ENCODE measurements at regions not wholly inside any gene's neighbourhood (a gene's known extent, or its start where the extent isn't known, plus 50 kb on each side); places are given as distances from the start of the nearest gene placed in this dataset.

- H3K9me3 Mint-ChIP-seq = no peaks in the 10 kb centered on the region
- H3K27ac ChIP-seq (ENCODE audit: insufficient read length, low read depth, low read length) = no peak overlapping the region
- H3K4me1 ChIP-seq (ENCODE audit: insufficient read depth, low read length) = no peaks in the 10 kb centered on the region
- no peak overlapping the region for H3T11ph ChIP-seq (ENCODE audit: low read length)
- peaks cover 18 to 19% of the 10 kb centered on the region in 2 experiments for H3K4me1 Mint-ChIP-seq
- no peak overlapping the region for H3K23ac ChIP-seq (ENCODE audit: insufficient read length, low read depth, low read length)
- no peaks in the 10 kb centered on the region for H3K36me3 Mint-ChIP-seq (ENCODE audit: insufficient read depth in 1 of 3, low read depth in 3 of 3)
- H2BK20ac ChIP-seq (ENCODE audit: low read depth, low read length, poor library complexity, severe bottlenecking) = no peak overlapping the region
- no peaks in the 10 kb centered on the region for H3K79me1 ChIP-seq (ENCODE audit: insufficient read depth, low read depth, low read length, poor library complexity, severe bottlenecking)
- no peak overlapping the region for H3K18ac ChIP-seq (ENCODE audit: insufficient read length, low read depth, low read length)
- H3K4me3 Mint-ChIP-seq = no peak overlapping the region
- H2BK120ac ChIP-seq (ENCODE audit: low read depth, low read length, poor library complexity, severe bottlenecking) = no peak overlapping the region
- no peaks in the 10 kb centered on the region for H3K9me3 ChIP-seq (ENCODE audit: control insufficient read depth, low read depth, low read length)
- H4K91ac ChIP-seq (ENCODE audit: insufficient read length, low read depth, low read length) = no peak overlapping the region
- H2BK5ac ChIP-seq (ENCODE audit: insufficient read length, low read length) = no peak overlapping the region
- no CpG with 5 or more reads among the region's 6 CpGs for WGBS (ENCODE audit: extremely low coverage, insufficient read length, low lambda C conversion rate)
- DNase-seq = no peak
- H2AFZ ChIP-seq (ENCODE audit: low read length) = no peak overlapping the region
- no peak overlapping the region for H3K27ac Mint-ChIP-seq
- no peak overlapping the region for H3K4ac ChIP-seq (ENCODE audit: low read depth, low read length)
- no peaks in the 10 kb centered on the region; the same call in 1 of the 2 replicates for H3K27me3 Mint-ChIP-seq (ENCODE audit: low read depth)
- H4K8ac ChIP-seq (replicated peaks; ENCODE audit: insufficient read length, low read depth, low read length) = no peak overlapping the region
- no peaks in the 10 kb centered on the region for H3K23me2 ChIP-seq (ENCODE audit: insufficient read length, low read depth, low read length, poor library complexity, severe bottlenecking)
- H3K9ac ChIP-seq (ENCODE audit: extremely low read depth, insufficient read length, low read length) = no peak overlapping the region
- no peaks in the 10 kb centered on the region for H3K27me3 ChIP-seq (ENCODE audit: insufficient read depth, low read length)
- H3K56ac ChIP-seq (ENCODE audit: insufficient read length, low read depth, low read length) = no peak overlapping the region
- H3K14ac ChIP-seq (ENCODE audit: insufficient read depth, low read length) = no peak overlapping the region
- H2BK12ac ChIP-seq (ENCODE audit: insufficient read length, low read depth, low read length) = no peak overlapping the region
- H3K79me2 ChIP-seq (ENCODE audit: insufficient read depth, low read length) = no peaks in the 10 kb centered on the region
- no peak overlapping the region for H2AK5ac ChIP-seq (ENCODE audit: insufficient read length, low read length)
- H2BK15ac ChIP-seq (ENCODE audit: low read depth, low read length) = no peak overlapping the region
- no peak overlapping the region for H4K5ac ChIP-seq (ENCODE audit: insufficient read length, low read depth, low read length)
- no peaks in the 10 kb centered on the region for H4K20me1 ChIP-seq (ENCODE audit: control insufficient read depth, insufficient read depth, insufficient read length)
- no peak overlapping the region for H3K4me2 ChIP-seq (ENCODE audit: insufficient read depth, insufficient read length, low read length)
- no peak for TF ChIP-seq CTCF (conservative IDR thresholded peaks at IDR 0.05)
Measured at GRCh38 chr3:188055388-188055787, 98.6 kb upstream of the LPP start.

All from H9 (cell line).